ENCODE measurements at regions not wholly inside any gene's neighbourhood (a gene's known extent, or its start where the extent isn't known, plus 50 kb on each side); places are given as distances from the start of the nearest gene placed in this dataset.

- H3K36me3 ChIP-seq, result no peaks in the 10 kb centered on the region
- H3K27ac ChIP-seq, result no peak overlapping the region
- no peaks in the 10 kb centered on the region for H3K27me3 ChIP-seq
- no peak overlapping the region for H3K4me3 ChIP-seq
- intact Hi-C loops (cut with DNase I), result no loop called here
- TF ChIP-seq CTCF (IDR thresholded peaks at IDR 0.05), result no peak
- TF ChIP-seq EP300 (IDR thresholded peaks at IDR 0.05), result no peak
- TF ChIP-seq POLR2A (IDR thresholded peaks at IDR 0.05), result no peak
- no peak for DNase-seq
- no peaks in the 10 kb centered on the region for H3K4me1 ChIP-seq (ENCODE audit: insufficient read depth)
- WGBS, 3 donors, result 72 to 80% (median 80%) methylated on average over 1 of the region's 1 CpG
- no peaks in the 10 kb centered on the region for H3K9me3 ChIP-seq
Observed at GRCh38 chr5:53331463-53331862, 149.0 kb upstream of the FST start.

- Histone ChIP-seq H3K36me3 (no peaks in the 10 kb centered on the region), H3K4me3 (no peak overlapping the region), H3K4me1 (ENCODE audit: insufficient read depth) (no peaks in the 10 kb centered on the region), H3K9me3 (no peaks in the 10 kb centered on the region), H3K27ac (no peak overlapping the region), H3K27me3 (no peaks in the 10 kb centered on the region)
- intact Hi-C loops (cut with DNase I), result no loop called here
- no peak for TF ChIP-seq CTCF (IDR thresholded peaks at IDR 0.05)
- TF ChIP-seq POLR2A (IDR thresholded peaks at IDR 0.05), result no peak
- TF ChIP-seq EP300 (IDR thresholded peaks at IDR 0.05), result no peak
- WGBS, 3 donors, result 25 to 38% (median 27%) methylated on average over 3 of the region's 3 CpGs
- DNase-seq, result no peak
Observed at GRCh38 chr5:53333160-53333559, 147.3 kb upstream of the FST start.

- H3K27me3 ChIP-seq, result no peaks in the 10 kb centered on the region
- H3K9me3 ChIP-seq, result no peaks in the 10 kb centered on the region
- whole genome bisulfite sequencing, 3 donors, result 81 to 89% (median 87%) methylated on average over 4 of the region's 4 CpGs
- H3K36me3 ChIP-seq, result no peaks in the 10 kb centered on the region
- TF ChIP-seq POLR2A (IDR thresholded peaks at IDR 0.05) (no peak), EP300 (IDR thresholded peaks at IDR 0.05) (no peak)
- H3K27ac ChIP-seq, result no peak overlapping the region
- no peaks in the 10 kb centered on the region for H3K4me1 ChIP-seq (ENCODE audit: insufficient read depth)
- intact Hi-C loops (cut with DNase I), result no loop called here
- no peak overlapping the region for H3K4me3 ChIP-seq
- DNase-seq, result no peak
Observed at GRCh38 chr5:53334431-53334941, 145.9 kb upstream of the FST start.

GRCh38 chr5:53335115-53335514 is 145.3 kb upstream of the FST start:
- H3K4me1 ChIP-seq (ENCODE audit: insufficient read depth), result no peaks in the 10 kb centered on the region
- TF ChIP-seq POLR2A (IDR thresholded peaks at IDR 0.05), result no peak
- no peak for TF ChIP-seq EP300 (IDR thresholded peaks at IDR 0.05)
- no peak for TF ChIP-seq CTCF (IDR thresholded peaks at IDR 0.05)
- H3K9me3 ChIP-seq, result no peaks in the 10 kb centered on the region
- intact Hi-C loops (cut with DNase I), result no loop called here
- H3K36me3 ChIP-seq, result no peaks in the 10 kb centered on the region
- H3K27me3 ChIP-seq, result no peaks in the 10 kb centered on the region
- WGBS, 3 donors, result 73 to 97% (median 87%) methylated on average over 2 of the region's 2 CpGs
- H3K27ac ChIP-seq, result no peak overlapping the region
- H3K4me3 ChIP-seq, result no peak overlapping the region
- no peak for DNase-seq

- H3K36me3 ChIP-seq, result no peaks in the 10 kb centered on the region
- H3K27ac ChIP-seq, result no peak overlapping the region
- no peak for DNase-seq
- H3K4me1 ChIP-seq (ENCODE audit: insufficient read depth), result no peaks in the 10 kb centered on the region
- H3K9me3 ChIP-seq, result no peaks in the 10 kb centered on the region
- H3K27me3 ChIP-seq, result no peaks in the 10 kb centered on the region
- intact Hi-C loops (cut with DNase I), result no loop called here
- WGBS, 3 donors, result 80 to 91% (median 90%) methylated on average over 1 of the region's 1 CpG
- TF ChIP-seq POLR2A (IDR thresholded peaks at IDR 0.05) (no peak), CTCF (IDR thresholded peaks at IDR 0.05) (no peak), EP300 (IDR thresholded peaks at IDR 0.05) (no peak)
- no peak overlapping the region for H3K4me3 ChIP-seq
Observed at GRCh38 chr5:53337827-53338226, 142.6 kb upstream of the FST start.
